HL-60 (cell line): ENCODE measurements at regions not wholly inside any gene's neighbourhood (a gene's known extent, or its start where the extent isn't known, plus 50 kb on each side); places are given as distances from the start of the nearest gene placed in this dataset.

Experiments
- DNase-seq, 2 experiments: peaks; one replicate each; pipeline ENCODE4 v3.0.0-alpha.2; 2010 to 2020; ENCODE audit warnings: low read depth in 1 of 2, low spot score in 1 of 2
- H3K27ac ChIP-seq: fragments of 250-450 bp; sonication (Bioruptor Pico); replicated peaks from 2 replicates; pipeline ENCODE4 v1.5.1; 2020; ENCODE audit warnings: mild to moderate bottlenecking, moderate library complexity
- H3K27me3 ChIP-seq: fragments of 250-450 bp; sonication (Bioruptor Pico); 2 replicates; pipeline ENCODE4 v1.5.1; 2021; ENCODE audit warnings: mild to moderate bottlenecking, moderate library complexity; ENCODE audit not compliant: insufficient read depth, poor library complexity, severe bottlenecking
- H3K4me3 ChIP-seq: replicated peaks from 2 replicates; pipeline ENCODE4 v1.5.1; 2011; ENCODE audit warnings: mild to moderate bottlenecking, control low read depth, low read length; ENCODE audit not compliant: insufficient read depth
- CTCF ChIP-seq: IDR thresholded peaks from one replicate; pipeline ENCODE4 v1.5.1; 2011; ENCODE audit warnings: low read length, control low read depth, inconsistent platforms; ENCODE audit not compliant: insufficient read depth
- GABPA ChIP-seq: IDR thresholded peaks from 2 replicates; pipeline ENCODE4 v1.6.1; 2012; ENCODE audit warnings: low read depth
- POLR2AphosphoS5 ChIP-seq: IDR thresholded peaks from 2 replicates; pipeline ENCODE4 v1.6.1; 2012; ENCODE audit warnings: low read depth
- SPI1 ChIP-seq: IDR thresholded peaks from 2 replicates; pipeline ENCODE4 v1.6.1; 2012; ENCODE audit warnings: low read depth, mild to moderate bottlenecking, borderline replicate concordance
- TF ChIP-seq, protein P1 (sequence below): IDR thresholded peaks from 2 replicates; pipeline ENCODE4 v1.6.1; 2012; ENCODE audit warnings: low read depth; ENCODE audit not compliant: insufficient replicate concordance

DNA sequence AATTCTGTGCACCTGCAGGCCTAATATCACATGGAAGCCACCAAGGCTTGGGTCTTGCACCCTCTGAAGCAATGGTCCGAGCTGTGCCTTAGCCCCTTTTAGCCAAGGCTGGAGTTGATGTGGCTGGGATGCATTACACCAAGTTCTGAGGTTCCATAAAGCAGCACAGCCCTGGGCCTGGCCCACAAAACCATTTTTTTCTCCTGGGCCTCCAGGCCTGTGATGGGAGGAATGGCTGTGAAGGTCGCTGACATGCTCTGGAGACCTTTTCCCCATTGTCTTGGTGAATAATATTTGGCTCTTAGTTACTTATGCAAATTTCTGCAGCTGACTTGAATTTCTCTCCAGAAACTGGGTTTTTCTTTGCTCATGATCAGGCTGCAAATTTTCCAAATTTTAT is 167.3 kb downstream of the HTR1A start:
- Histone ChIP-seq H3K27ac (no peak overlapping the region), H3K27me3 (no peaks in the 10 kb centered on the region), H3K4me3 (no peak overlapping the region)
- TF ChIP-seq, protein P1, sequence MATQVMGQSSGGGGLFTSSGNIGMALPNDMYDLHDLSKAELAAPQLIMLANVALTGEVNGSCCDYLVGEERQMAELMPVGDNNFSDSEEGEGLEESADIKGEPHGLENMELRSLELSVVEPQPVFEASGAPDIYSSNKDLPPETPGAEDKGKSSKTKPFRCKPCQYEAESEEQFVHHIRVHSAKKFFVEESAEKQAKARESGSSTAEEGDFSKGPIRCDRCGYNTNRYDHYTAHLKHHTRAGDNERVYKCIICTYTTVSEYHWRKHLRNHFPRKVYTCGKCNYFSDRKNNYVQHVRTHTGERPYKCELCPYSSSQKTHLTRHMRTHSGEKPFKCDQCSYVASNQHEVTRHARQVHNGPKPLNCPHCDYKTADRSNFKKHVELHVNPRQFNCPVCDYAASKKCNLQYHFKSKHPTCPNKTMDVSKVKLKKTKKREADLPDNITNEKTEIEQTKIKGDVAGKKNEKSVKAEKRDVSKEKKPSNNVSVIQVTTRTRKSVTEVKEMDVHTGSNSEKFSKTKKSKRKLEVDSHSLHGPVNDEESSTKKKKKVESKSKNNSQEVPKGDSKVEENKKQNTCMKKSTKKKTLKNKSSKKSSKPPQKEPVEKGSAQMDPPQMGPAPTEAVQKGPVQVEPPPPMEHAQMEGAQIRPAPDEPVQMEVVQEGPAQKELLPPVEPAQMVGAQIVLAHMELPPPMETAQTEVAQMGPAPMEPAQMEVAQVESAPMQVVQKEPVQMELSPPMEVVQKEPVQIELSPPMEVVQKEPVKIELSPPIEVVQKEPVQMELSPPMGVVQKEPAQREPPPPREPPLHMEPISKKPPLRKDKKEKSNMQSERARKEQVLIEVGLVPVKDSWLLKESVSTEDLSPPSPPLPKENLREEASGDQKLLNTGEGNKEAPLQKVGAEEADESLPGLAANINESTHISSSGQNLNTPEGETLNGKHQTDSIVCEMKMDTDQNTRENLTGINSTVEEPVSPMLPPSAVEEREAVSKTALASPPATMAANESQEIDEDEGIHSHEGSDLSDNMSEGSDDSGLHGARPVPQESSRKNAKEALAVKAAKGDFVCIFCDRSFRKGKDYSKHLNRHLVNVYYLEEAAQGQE: no peak
- TF ChIP-seq GABPA: no peak
- no peak for TF ChIP-seq POLR2AphosphoS5
- TF ChIP-seq CTCF: no peak
- no peak for DNase-seq

- DNase-seq: no peak
- Histone ChIP-seq H3K4me3 (no peak overlapping the region), H3K27ac (no peak overlapping the region), H3K27me3 (no peaks in the 10 kb centered on the region)
- no peak for TF ChIP-seq CTCF
- no peak for TF ChIP-seq POLR2AphosphoS5
- no peak for TF ChIP-seq GABPA
- no peak for TF ChIP-seq SPI1
- TF ChIP-seq, protein P1: no peak
Observed at GRCh38 chr5:63794296-63794695, 167.9 kb downstream of the HTR1A start.

- no peaks in the 10 kb centered on the region for H3K27me3 ChIP-seq
- H3K27ac ChIP-seq: no peak overlapping the region
- H3K4me3 ChIP-seq: no peak overlapping the region
- no peak for DNase-seq
- TF ChIP-seq, protein P1: no peak
- no peak for TF ChIP-seq CTCF
- TF ChIP-seq SPI1: no peak
- no peak for TF ChIP-seq GABPA
- no peak for TF ChIP-seq POLR2AphosphoS5
Observed at GRCh38 chr5:63774939-63775338, 187.3 kb downstream of the HTR1A start.
